ENCODE measurements at regions not wholly inside any gene's neighbourhood (a gene's known extent, or its start where the extent isn't known, plus 50 kb on each side); places are given as distances from the start of the nearest gene placed in this dataset.

DNA sequence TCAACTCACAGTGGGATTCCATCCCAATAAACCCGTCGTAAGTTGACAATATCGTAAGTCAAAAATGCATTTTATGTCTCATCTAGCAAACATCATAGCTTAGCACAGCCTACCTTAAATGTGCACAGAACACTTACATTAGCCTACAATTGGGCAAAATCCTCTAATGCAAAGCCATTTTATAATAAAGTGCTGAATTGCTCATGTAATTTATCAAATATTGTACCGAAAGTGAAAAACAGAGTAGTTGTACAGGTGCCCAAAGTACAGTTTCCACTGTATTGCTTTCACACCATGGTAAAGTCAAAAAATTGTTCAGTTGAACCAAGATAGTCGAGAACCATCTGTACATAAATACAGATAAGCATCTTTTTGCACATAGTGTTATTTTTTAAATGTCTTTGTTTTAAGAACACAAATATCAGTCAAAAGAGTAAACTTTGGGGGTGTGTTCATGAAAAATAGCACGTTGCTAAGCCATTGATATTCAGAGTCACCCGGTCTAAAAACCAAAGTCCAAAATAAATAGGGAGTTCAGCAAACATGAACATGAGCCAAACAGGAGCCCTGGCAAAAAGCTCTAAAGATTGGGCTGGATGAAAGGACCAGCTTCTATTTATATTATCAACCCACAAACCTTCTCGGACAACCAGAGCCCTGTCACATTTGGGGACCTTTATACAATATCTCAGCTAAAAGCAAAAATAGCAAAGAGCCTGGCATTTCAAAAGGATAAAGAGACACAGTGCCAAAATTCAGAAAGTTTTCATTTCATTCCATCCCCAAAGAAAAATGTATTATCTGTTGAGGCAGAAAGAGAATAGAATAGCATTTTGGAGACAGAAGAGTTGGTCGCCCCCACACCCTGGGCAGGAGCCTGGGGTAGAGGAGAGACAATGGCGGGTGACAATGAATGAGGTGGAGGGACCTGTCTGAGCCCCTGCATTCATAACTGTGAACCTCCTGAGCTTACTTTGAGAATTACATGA is 105.9 kb upstream of the SH3BP4 start:
- intact Hi-C loops (cut with DNase I; ENCODE audit: low total_unique reads) = no loop called here
- no peak overlapping the region for H3K4me3 ChIP-seq (ENCODE audit: low read depth, poor library complexity, severe bottlenecking)
- 87 to 88% methylated on average over 10 of the region's 10 CpGs for WGBS, 2 donors
- no peak for TF ChIP-seq POLR2A (IDR thresholded peaks at IDR 0.05)
- TF ChIP-seq, protein P1, sequence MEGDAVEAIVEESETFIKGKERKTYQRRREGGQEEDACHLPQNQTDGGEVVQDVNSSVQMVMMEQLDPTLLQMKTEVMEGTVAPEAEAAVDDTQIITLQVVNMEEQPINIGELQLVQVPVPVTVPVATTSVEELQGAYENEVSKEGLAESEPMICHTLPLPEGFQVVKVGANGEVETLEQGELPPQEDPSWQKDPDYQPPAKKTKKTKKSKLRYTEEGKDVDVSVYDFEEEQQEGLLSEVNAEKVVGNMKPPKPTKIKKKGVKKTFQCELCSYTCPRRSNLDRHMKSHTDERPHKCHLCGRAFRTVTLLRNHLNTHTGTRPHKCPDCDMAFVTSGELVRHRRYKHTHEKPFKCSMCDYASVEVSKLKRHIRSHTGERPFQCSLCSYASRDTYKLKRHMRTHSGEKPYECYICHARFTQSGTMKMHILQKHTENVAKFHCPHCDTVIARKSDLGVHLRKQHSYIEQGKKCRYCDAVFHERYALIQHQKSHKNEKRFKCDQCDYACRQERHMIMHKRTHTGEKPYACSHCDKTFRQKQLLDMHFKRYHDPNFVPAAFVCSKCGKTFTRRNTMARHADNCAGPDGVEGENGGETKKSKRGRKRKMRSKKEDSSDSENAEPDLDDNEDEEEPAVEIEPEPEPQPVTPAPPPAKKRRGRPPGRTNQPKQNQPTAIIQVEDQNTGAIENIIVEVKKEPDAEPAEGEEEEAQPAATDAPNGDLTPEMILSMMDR (IDR thresholded peaks at IDR 0.05) = no peak
- no peak for DNase-seq (ENCODE audit: low spot score in 2 of 2)

DNA sequence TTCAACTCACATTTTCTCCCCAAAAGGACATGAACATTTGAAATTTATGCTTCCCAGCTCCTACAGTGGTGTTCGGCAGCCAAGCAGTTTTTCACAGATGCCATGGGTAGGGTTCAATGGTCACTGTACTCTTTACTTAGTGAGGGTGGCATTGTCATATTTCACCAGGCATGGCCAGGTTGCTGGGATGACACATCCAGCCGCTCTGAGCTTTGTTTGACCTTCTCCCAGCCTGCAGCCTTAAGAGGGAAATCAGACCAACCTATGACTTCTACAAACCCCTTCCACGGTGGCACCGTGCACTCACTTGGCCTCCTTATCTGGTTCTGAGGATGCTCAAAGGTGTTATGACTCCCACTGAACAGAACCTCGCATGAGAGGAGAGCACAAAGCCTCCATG is 108.4 kb upstream of the SH3BP4 start:
- TF ChIP-seq POLR2A (IDR thresholded peaks at IDR 0.05) = no peak
- TF ChIP-seq, protein P1 (IDR thresholded peaks at IDR 0.05) = no peak
- DNase-seq (ENCODE audit: low spot score in 2 of 2) = no peak
- 91 to 99% methylated on average over 5 of the region's 5 CpGs for WGBS, 2 donors
- intact Hi-C loops (cut with DNase I; ENCODE audit: low total_unique reads) = no loop called here
- no peak overlapping the region for H3K4me3 ChIP-seq (ENCODE audit: low read depth, poor library complexity, severe bottlenecking)

DNA sequence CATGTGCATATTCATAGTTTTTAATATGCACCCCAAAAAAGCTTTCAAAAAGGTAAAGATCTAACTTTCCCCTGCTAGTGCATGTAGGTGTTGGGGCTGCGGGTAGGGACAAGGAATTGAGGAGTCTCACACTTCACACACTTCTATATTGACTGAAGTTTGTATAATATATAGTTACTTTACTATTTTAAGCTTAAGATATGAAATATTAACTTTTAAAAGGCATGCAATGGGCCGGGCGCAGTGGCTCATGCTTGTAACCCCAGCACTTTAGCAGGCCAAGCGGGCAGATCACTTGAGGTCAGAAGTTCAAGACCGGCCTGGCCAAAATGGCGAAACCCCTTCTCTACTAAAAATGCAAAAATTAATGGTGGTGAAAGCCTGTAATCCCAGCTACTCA is 109.1 kb upstream of the SH3BP4 start:
- intact Hi-C loops (cut with DNase I; ENCODE audit: low total_unique reads) = no loop called here
- TF ChIP-seq, protein P1 (IDR thresholded peaks at IDR 0.05) = no peak
- no peak for TF ChIP-seq POLR2A (IDR thresholded peaks at IDR 0.05)
- DNase-seq (ENCODE audit: low spot score in 2 of 2) = no peak
- WGBS, 2 donors = 98 to 99% methylated on average over 6 of the region's 6 CpGs
- no peak overlapping the region for H3K4me3 ChIP-seq (ENCODE audit: low read depth, poor library complexity, severe bottlenecking)

DNA sequence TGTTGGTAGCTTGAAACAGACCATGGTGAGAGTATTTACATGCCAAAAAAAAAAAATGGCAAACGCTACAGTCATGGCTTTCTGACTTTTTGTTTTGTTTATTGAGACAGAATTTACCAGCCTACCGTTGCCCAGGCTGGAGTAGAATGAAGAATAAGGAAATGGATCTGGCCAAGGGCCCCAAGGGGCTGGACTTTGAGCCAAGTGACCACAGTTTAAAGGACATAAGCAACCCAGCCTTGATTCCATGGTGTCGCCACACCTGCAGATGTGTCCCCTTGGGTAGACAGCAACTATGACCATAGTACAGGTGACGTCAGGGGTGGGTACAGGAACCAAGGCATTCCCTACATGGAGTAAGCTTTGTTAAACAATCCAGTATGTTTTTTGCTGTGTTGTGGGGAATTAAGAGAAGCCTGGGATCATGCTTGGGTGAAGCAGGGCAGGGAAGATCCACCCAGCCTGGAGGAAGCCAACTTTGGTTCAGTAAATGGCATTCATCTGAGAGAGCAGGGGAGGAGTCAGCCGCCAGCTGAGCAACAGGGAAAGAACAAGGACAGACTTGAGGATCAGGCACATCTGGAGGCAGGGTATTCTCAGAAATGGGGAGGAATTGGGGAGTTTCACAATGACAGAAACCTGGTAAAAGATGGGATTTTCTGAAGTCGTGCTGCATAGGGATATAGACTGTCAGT is 110.3 kb upstream of the SH3BP4 start:
- 53 to 67% methylated on average over 6 of the region's 6 CpGs for WGBS, 2 donors
- DNase-seq (ENCODE audit: low spot score in 2 of 2) = no peak

DNA sequence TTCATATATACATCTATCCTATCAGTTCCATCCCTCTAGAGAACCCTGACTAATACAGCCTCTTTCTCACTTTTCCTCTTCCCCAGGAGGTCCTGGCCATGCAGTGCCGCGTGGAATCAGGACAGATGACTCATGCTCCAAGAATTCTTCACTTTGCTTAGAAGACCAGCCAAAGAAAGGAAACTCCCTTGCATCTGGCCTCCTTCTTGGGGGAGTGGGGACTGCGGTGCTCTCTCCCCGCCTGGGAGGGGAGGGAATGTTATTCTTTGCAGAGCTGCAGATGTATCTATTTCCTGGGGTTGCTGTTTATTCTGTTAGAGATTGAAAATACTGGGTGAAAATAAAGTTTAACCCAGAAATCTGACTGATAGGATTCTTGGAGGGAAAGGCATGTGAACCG is 111.5 kb upstream of the SH3BP4 start:
- intact Hi-C loops (cut with DNase I; ENCODE audit: low total_unique reads) = no loop called here
- no peak for DNase-seq (ENCODE audit: low spot score in 2 of 2)
- 22 to 23% methylated on average over 5 of the region's 5 CpGs for WGBS, 2 donors
- TF ChIP-seq, protein P1 (IDR thresholded peaks at IDR 0.05) = no peak
- no peak for TF ChIP-seq POLR2A (IDR thresholded peaks at IDR 0.05)
- no peak overlapping the region for H3K4me3 ChIP-seq (ENCODE audit: low read depth, poor library complexity, severe bottlenecking)

More for the DNA sequence above, 110.3 kb upstream of the SH3BP4 start:
- H3K4me3 ChIP-seq (ENCODE audit: low read depth, poor library complexity, severe bottlenecking) = no peak overlapping the region
- intact Hi-C loops (cut with DNase I; ENCODE audit: low total_unique reads) = no loop called here
- TF ChIP-seq, protein P1 (IDR thresholded peaks at IDR 0.05) = no peak
- no peak for TF ChIP-seq POLR2A (IDR thresholded peaks at IDR 0.05)

All from lower leg skin (tissue), 4 donors.